ENCODE measurements at regions not wholly inside any gene's neighbourhood (a gene's known extent, or its start where the extent isn't known, plus 50 kb on each side); places are given as distances from the start of the nearest gene placed in this dataset.

GRCh38 chr2:139201516-139201915, 421.3 kb upstream of the NXPH2 start:
- no peaks in the 10 kb centered on the region for H3K4me1 ChIP-seq (replicated peaks in 1 of 2; ENCODE audit: control insufficient read depth in 2 of 2, insufficient read depth in 2 of 2, low read length in 2 of 2)
- ATAC-seq (no peak), DNase-seq (ENCODE audit: extremely low read depth in 1 of 4, low spot score in 3 of 4) (no peak), FAIRE-seq (no peak)
- ChIA-PET CTCF (ENCODE audit: low intra/inter-chr PET ratio) (no interaction called here), POLR2A (no interaction called here)
- WGBS (ENCODE audit: insufficient coverage, low coverage, missing lambda C conversion rate): 0% methylated on average over 2 of the region's 2 CpGs
- no peak overlapping the region for H3K4me2 ChIP-seq (ENCODE audit: insufficient read depth, low read length)
- no peak overlapping the region for H3K27ac ChIP-seq (ENCODE audit: extremely low read depth, low read depth, low read length)
- H3K9me3 ChIP-seq (replicated peaks; ENCODE audit: control insufficient read depth, insufficient read depth, low read depth, low read length): no peaks in the 10 kb centered on the region
- H3K4me3 ChIP-seq: no peak overlapping the region
- no peaks in the 10 kb centered on the region for H3K79me2 ChIP-seq (ENCODE audit: control insufficient read depth, insufficient read depth, low read length)
- in situ Hi-C loops (cut with MboI): no loop called here
- no peaks in the 10 kb centered on the region for H4K20me1 ChIP-seq (replicated peaks; ENCODE audit: control insufficient read depth, insufficient read depth, low read length)
- no peaks in the 10 kb centered on the region for H3K9me1 ChIP-seq (ENCODE audit: control insufficient read depth, insufficient read depth, low read length)
- H3K9ac ChIP-seq (ENCODE audit: insufficient read depth in 1 of 2, low read depth in 2 of 2, low read length in 2 of 2): no peak overlapping the region
- no peak overlapping the region for H2AFZ ChIP-seq (ENCODE audit: low read depth, low read length)
- H3K36me3 ChIP-seq (ENCODE audit: control insufficient read depth, insufficient read depth, low read length): no peaks in the 10 kb centered on the region
- BruUV-seq (replicated peaks): no TSS peak
- intact Hi-C loops (cut with micrococcal nuclease): no loop called here
- H3K27me3 ChIP-seq (ENCODE audit: control insufficient read depth in 2 of 2, insufficient read depth in 2 of 2, low read length in 2 of 2): no peaks in the 10 kb centered on the region
- TF ChIP-seq ZNF140 (CRISPR knock-in tag; IDR thresholded peaks at IDR 0.05) (no peak), MTA3 (IDR thresholded peaks at IDR 0.05; ENCODE audit: borderline replicate concordance) (no peak), SP1 (CRISPR knock-in tag; IDR thresholded peaks at IDR 0.05) (no peak), ZNF175 (CRISPR knock-in tag; IDR thresholded peaks at IDR 0.05; ENCODE audit: low read depth) (no peak), CBX5 (IDR thresholded peaks at IDR 0.05; ENCODE audit: borderline replicate concordance, low read depth) (no peak), ZHX1 (conservative IDR thresholded peaks at IDR 0.05; ENCODE audit: low read length) (no peak), CTCFL (IDR thresholded peaks at IDR 0.05; ENCODE audit: borderline replicate concordance, insufficient read depth, low read depth, low read length, poor library complexity, severe bottlenecking) (no peak), BACH1 (tag; IDR thresholded peaks at IDR 0.05) (no peak), PHTF2 (CRISPR knock-in tag; IDR thresholded peaks at IDR 0.05) (no peak), ZFX (CRISPR knock-in tag; IDR thresholded peaks at IDR 0.05) (no peak), ZNF217 (CRISPR knock-in tag; IDR thresholded peaks at IDR 0.05) (no peak), XRCC5 (IDR thresholded peaks at IDR 0.05; ENCODE audit: low read depth, low read length) (no peak), AFF4 (CRISPR knock-in tag; IDR thresholded peaks at IDR 0.05) (no peak), FOXK2 (conservative IDR thresholded peaks at IDR 0.05 in 1 of 2, IDR thresholded peaks at IDR 0.05 in 1 of 2; ENCODE audit: low read depth in 2 of 2) (no peak)
